ENCODE measurements at regions not wholly inside any gene's neighbourhood (a gene's known extent, or its start where the extent isn't known, plus 50 kb on each side); places are given as distances from the start of the nearest gene placed in this dataset.

GRCh38 chr2:235330775-235331451 lies 162.9 kb upstream of the AGAP1 start:
- H3K27me3 ChIP-seq, result no peaks in the 10 kb centered on the region
- H3K36me3 ChIP-seq, result no peaks in the 10 kb centered on the region
- H3K4me3 ChIP-seq, result no peak overlapping the region
- DNase-seq, result peak; percentile 94
- H3K9me3 ChIP-seq, result no peaks in the 10 kb centered on the region

GRCh38 chr2:235332240-235332890 lies 161.5 kb upstream of the AGAP1 start:
- H3K4me3 ChIP-seq, result no peak overlapping the region
- no peak for DNase-seq
- H3K36me3 ChIP-seq, result no peaks in the 10 kb centered on the region
- H3K9me3 ChIP-seq, result no peaks in the 10 kb centered on the region
- no peaks in the 10 kb centered on the region for H3K27me3 ChIP-seq

GRCh38 chr2:235333076-235333475 lies 160.8 kb upstream of the AGAP1 start:
- Histone ChIP-seq H3K4me3 (no peak overlapping the region), H3K36me3 (no peaks in the 10 kb centered on the region), H3K9me3 (no peaks in the 10 kb centered on the region), H3K27me3 (no peaks in the 10 kb centered on the region)
- DNase-seq, result peak; percentile 12

GRCh38 chr2:235334179-235334578 lies 159.7 kb upstream of the AGAP1 start:
- H3K36me3 ChIP-seq, result no peaks in the 10 kb centered on the region
- no peak overlapping the region for H3K4me3 ChIP-seq
- no peak for DNase-seq
- H3K27me3 ChIP-seq, result peaks cover 3% of the 10 kb centered on the region; the same call in 1 of the 2 replicates
- no peaks in the 10 kb centered on the region; the same call in 1 of the 2 replicates for H3K9me3 ChIP-seq

- H3K4me3 ChIP-seq, result no peak overlapping the region
- peaks cover 2% of the 10 kb centered on the region; the same call in 1 of the 2 replicates for H3K9me3 ChIP-seq
- peaks cover 3% of the 10 kb centered on the region; the same call in 1 of the 2 replicates for H3K27me3 ChIP-seq
- H3K36me3 ChIP-seq, result no peaks in the 10 kb centered on the region
- DNase-seq, result no peak
Observed at GRCh38 chr2:235343156-235343774, 150.6 kb upstream of the AGAP1 start.

- Histone ChIP-seq H3K4me3 (no peak overlapping the region), H3K36me3 (no peaks in the 10 kb centered on the region), H3K27me3 (peaks cover 3% of the 10 kb centered on the region; the same call in 1 of the 2 replicates), H3K9me3 (peaks cover 2% of the 10 kb centered on the region; the same call in 1 of the 2 replicates)
- DNase-seq, result no peak
Observed at GRCh38 chr2:235343869-235344268, 150.0 kb upstream of the AGAP1 start.

- Histone ChIP-seq H3K9me3 (no peaks in the 10 kb centered on the region), H3K27me3 (no peaks in the 10 kb centered on the region), H3K4me3 (no peak overlapping the region), H3K36me3 (no peaks in the 10 kb centered on the region)
- DNase-seq, result no peak
Observed at GRCh38 chr2:235345745-235346144, 148.1 kb upstream of the AGAP1 start.

- no peaks in the 10 kb centered on the region for H3K36me3 ChIP-seq
- no peak overlapping the region for H3K4me3 ChIP-seq
- no peaks in the 10 kb centered on the region for H3K27me3 ChIP-seq
- peak; percentile 81 for DNase-seq
- H3K9me3 ChIP-seq, result no peaks in the 10 kb centered on the region
Observed at GRCh38 chr2:235347691-235348090, 146.2 kb upstream of the AGAP1 start.

- no peak for DNase-seq
- Histone ChIP-seq H3K36me3 (no peaks in the 10 kb centered on the region), H3K27me3 (no peaks in the 10 kb centered on the region), H3K9me3 (no peaks in the 10 kb centered on the region), H3K4me3 (no peak overlapping the region)
Observed at GRCh38 chr2:235348329-235348728, 145.5 kb upstream of the AGAP1 start.

- Histone ChIP-seq H3K27me3 (no peaks in the 10 kb centered on the region), H3K9me3 (no peaks in the 10 kb centered on the region), H3K4me3 (no peak overlapping the region), H3K36me3 (no peaks in the 10 kb centered on the region)
- no peak for DNase-seq
Observed at GRCh38 chr2:235350234-235350633, 143.6 kb upstream of the AGAP1 start.

- H3K27me3 ChIP-seq, result no peaks in the 10 kb centered on the region
- no peaks in the 10 kb centered on the region for H3K36me3 ChIP-seq
- H3K4me3 ChIP-seq, result no peak overlapping the region
- H3K9me3 ChIP-seq, result no peaks in the 10 kb centered on the region
- no peak for DNase-seq
Observed at GRCh38 chr2:235352541-235352940, 141.3 kb upstream of the AGAP1 start.

GRCh38 chr2:235357881-235358280 lies 136.0 kb upstream of the AGAP1 start:
- no peaks in the 10 kb centered on the region for H3K27me3 ChIP-seq
- H3K4me3 ChIP-seq, result no peak overlapping the region
- no peaks in the 10 kb centered on the region for H3K9me3 ChIP-seq
- no peaks in the 10 kb centered on the region for H3K36me3 ChIP-seq
- no peak for DNase-seq

GRCh38 chr2:235358981-235359471 lies 134.8 kb upstream of the AGAP1 start:
- Histone ChIP-seq H3K4me3 (no peak overlapping the region), H3K9me3 (no peaks in the 10 kb centered on the region), H3K36me3 (no peaks in the 10 kb centered on the region), H3K27me3 (no peaks in the 10 kb centered on the region)
- DNase-seq, result peak; percentile 85

- no peaks in the 10 kb centered on the region for H3K27me3 ChIP-seq
- H3K9me3 ChIP-seq, result no peaks in the 10 kb centered on the region
- H3K36me3 ChIP-seq, result no peaks in the 10 kb centered on the region
- H3K4me3 ChIP-seq, result no peak overlapping the region
- DNase-seq, result no peak
Observed at GRCh38 chr2:235360446-235360845, 133.4 kb upstream of the AGAP1 start.

- Histone ChIP-seq H3K36me3 (no peaks in the 10 kb centered on the region), H3K27me3 (no peaks in the 10 kb centered on the region), H3K9me3 (no peaks in the 10 kb centered on the region), H3K4me3 (no peak overlapping the region)
- no peak for DNase-seq
Observed at GRCh38 chr2:235365743-235366142, 128.1 kb upstream of the AGAP1 start.

GRCh38 chr2:235366390-235366789 lies 127.5 kb upstream of the AGAP1 start:
- Histone ChIP-seq H3K9me3 (no peaks in the 10 kb centered on the region), H3K36me3 (no peaks in the 10 kb centered on the region), H3K27me3 (no peaks in the 10 kb centered on the region), H3K4me3 (no peak overlapping the region)
- no peak for DNase-seq

GRCh38 chr2:235366807-235367206 lies 127.0 kb upstream of the AGAP1 start:
- H3K9me3 ChIP-seq, result no peaks in the 10 kb centered on the region
- H3K27me3 ChIP-seq, result no peaks in the 10 kb centered on the region
- H3K4me3 ChIP-seq, result no peak overlapping the region
- no peaks in the 10 kb centered on the region for H3K36me3 ChIP-seq
- no peak for DNase-seq

All from MG63 (cell line).